GM23338 (cell line): ENCODE measurements at regions not wholly inside any gene's neighbourhood (a gene's known extent, or its start where the extent isn't known, plus 50 kb on each side); places are given as distances from the start of the nearest gene placed in this dataset.

Source experiments
- CREB1 ChIP-seq: fragments of 250-450 bp; sonication (Bioruptor Pico); IDR thresholded peaks from 2 replicates; pipeline ENCODE4 v1.5.0; 2020; ENCODE audit warnings: low read depth, mild to moderate bottlenecking, moderate library complexity
- EZH2 ChIP-seq: fragments of 200-600 bp; sonication (generic); IDR thresholded peaks from one replicate; pipeline ENCODE4 v1.8.0; 2017; ENCODE audit warnings: antibody characterized with exemption, mild to moderate bottlenecking, low read depth; ENCODE audit not compliant: unreplicated experiment
- JUNB ChIP-seq: IDR thresholded peaks from one replicate; pipeline ENCODE4 v1.6.1; 2016; ENCODE audit warnings: antibody characterized with exemption; ENCODE audit not compliant: unreplicated experiment
- NANOG ChIP-seq: IDR thresholded peaks from 2 replicates; pipeline ENCODE4 v1.6.1; 2016; ENCODE audit warnings: antibody characterized with exemption, borderline replicate concordance
- STAT1 ChIP-seq: IDR thresholded peaks from one replicate; pipeline ENCODE4 v1.6.1; 2016; ENCODE audit warnings: antibody characterized with exemption; ENCODE audit not compliant: unreplicated experiment
- ZNF114 ChIP-seq: fragments of 250-450 bp; sonication (Bioruptor Pico); IDR thresholded peaks from 2 replicates; pipeline ENCODE4 v1.5.0; 2020; ENCODE audit warnings: mild to moderate bottlenecking, moderate library complexity
- TF ChIP-seq, protein P1 (sequence below), 2 experiments: fragments of 200-600 bp in 1 of 2; sonication (generic) in 1 of 2; conservative IDR thresholded peaks; 2 replicates each; pipeline versions ENCODE4 v1.5.1 to v1.6.1; 2016 to 2017; ENCODE audit warnings: antibody characterized with exemption in 2 of 2, low read depth in 2 of 2, mild to moderate bottlenecking in 2 of 2, moderate library complexity in 1 of 2
- TF ChIP-seq, protein P2 (sequence below): IDR thresholded peaks from one replicate; pipeline ENCODE4 v1.6.1; 2018; ENCODE audit warnings: antibody characterized with exemption; ENCODE audit not compliant: unreplicated experiment

DNA sequence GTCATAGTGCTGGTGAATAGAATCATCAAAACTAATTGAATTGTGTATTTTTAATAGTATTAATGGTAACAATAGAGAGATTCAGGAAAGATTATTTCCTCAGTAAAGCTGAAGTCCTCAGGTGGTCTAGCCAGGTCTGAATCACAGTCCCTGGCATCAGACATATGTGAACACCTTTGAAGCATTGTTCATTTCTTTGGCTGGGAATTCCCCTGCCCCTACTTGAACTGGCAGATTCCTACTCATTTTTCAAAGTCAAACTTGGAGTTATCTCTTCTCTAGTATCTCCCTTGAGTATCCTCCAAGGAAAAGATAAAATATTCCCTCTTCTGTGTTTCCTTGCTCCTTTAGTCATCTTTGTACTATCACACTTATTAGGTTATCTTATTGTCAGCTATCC, 759.8 kb downstream of the ADGRL2 start:
- TF ChIP-seq, protein P1, sequence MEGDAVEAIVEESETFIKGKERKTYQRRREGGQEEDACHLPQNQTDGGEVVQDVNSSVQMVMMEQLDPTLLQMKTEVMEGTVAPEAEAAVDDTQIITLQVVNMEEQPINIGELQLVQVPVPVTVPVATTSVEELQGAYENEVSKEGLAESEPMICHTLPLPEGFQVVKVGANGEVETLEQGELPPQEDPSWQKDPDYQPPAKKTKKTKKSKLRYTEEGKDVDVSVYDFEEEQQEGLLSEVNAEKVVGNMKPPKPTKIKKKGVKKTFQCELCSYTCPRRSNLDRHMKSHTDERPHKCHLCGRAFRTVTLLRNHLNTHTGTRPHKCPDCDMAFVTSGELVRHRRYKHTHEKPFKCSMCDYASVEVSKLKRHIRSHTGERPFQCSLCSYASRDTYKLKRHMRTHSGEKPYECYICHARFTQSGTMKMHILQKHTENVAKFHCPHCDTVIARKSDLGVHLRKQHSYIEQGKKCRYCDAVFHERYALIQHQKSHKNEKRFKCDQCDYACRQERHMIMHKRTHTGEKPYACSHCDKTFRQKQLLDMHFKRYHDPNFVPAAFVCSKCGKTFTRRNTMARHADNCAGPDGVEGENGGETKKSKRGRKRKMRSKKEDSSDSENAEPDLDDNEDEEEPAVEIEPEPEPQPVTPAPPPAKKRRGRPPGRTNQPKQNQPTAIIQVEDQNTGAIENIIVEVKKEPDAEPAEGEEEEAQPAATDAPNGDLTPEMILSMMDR (conservative IDR thresholded peaks at IDR 0.05; ENCODE audit: low read depth in 2 of 2): no peak
- no peak for TF ChIP-seq JUNB
- TF ChIP-seq, protein P2, sequence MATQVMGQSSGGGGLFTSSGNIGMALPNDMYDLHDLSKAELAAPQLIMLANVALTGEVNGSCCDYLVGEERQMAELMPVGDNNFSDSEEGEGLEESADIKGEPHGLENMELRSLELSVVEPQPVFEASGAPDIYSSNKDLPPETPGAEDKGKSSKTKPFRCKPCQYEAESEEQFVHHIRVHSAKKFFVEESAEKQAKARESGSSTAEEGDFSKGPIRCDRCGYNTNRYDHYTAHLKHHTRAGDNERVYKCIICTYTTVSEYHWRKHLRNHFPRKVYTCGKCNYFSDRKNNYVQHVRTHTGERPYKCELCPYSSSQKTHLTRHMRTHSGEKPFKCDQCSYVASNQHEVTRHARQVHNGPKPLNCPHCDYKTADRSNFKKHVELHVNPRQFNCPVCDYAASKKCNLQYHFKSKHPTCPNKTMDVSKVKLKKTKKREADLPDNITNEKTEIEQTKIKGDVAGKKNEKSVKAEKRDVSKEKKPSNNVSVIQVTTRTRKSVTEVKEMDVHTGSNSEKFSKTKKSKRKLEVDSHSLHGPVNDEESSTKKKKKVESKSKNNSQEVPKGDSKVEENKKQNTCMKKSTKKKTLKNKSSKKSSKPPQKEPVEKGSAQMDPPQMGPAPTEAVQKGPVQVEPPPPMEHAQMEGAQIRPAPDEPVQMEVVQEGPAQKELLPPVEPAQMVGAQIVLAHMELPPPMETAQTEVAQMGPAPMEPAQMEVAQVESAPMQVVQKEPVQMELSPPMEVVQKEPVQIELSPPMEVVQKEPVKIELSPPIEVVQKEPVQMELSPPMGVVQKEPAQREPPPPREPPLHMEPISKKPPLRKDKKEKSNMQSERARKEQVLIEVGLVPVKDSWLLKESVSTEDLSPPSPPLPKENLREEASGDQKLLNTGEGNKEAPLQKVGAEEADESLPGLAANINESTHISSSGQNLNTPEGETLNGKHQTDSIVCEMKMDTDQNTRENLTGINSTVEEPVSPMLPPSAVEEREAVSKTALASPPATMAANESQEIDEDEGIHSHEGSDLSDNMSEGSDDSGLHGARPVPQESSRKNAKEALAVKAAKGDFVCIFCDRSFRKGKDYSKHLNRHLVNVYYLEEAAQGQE: no peak
- no peak for TF ChIP-seq CREB1 (CRISPR knock-in tag)
- TF ChIP-seq STAT1: no peak
- TF ChIP-seq ZNF114 (CRISPR knock-in tag): no peak
- no peak for TF ChIP-seq EZH2
- TF ChIP-seq NANOG: no peak
